Stomach (tissue), 4 donors: ENCODE measurements at regions not wholly inside any gene's neighbourhood (a gene's known extent, or its start where the extent isn't known, plus 50 kb on each side); places are given as distances from the start of the nearest gene placed in this dataset.

Experiments used
- POLR2A ChIP-seq, 4 donors: fragments of 450-650 bp; IDR thresholded peaks; one replicate each; pipeline ENCODE4 v1.6.1; 2016; ENCODE audit warnings: antibody characterized with exemption in 4 of 4, control low read depth in 2 of 4, mild to moderate bottlenecking in 1 of 4, moderate library complexity in 1 of 4
- POLR2AphosphoS5 ChIP-seq, 3 donors: sonication (generic); formaldehyde crosslinking; IDR thresholded peaks; one replicate each; pipeline ENCODE4 v1.6.1; 2016; ENCODE audit warnings: antibody characterized with exemption in 3 of 3
- TF ChIP-seq, protein P1 (sequence below), 7 experiments: fragments of 450-650 bp in 4 of 7; fragments of 200-600 bp in 3 of 7; sonication (generic) in 3 of 7; IDR thresholded peaks; one replicate each; pipeline ENCODE4 v1.5.1; 2016 to 2019; ENCODE audit warnings: antibody characterized with exemption in 7 of 7, control low read depth in 2 of 7, mild to moderate bottlenecking in 1 of 7

DNA sequence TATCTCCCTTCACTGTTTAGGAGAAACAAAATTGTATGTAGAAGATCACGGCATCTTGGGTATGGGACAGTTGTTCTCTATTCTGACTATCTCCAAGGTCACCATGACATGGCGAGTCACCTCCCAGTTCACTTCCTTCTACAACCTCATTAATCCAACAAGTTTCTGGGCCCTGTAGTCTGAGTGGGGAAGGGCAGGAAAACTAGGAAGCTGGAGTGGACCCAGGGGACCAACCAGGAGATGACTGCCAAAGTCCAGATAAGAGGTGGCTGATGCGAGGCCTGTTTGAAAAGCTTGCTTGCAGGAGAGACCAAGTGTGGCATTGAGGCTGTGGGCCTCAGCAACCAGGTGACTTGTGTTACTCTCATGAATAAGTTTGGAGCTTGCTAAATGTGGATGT, 584.9 kb downstream of the TNS3 start:
- TF ChIP-seq, protein P1, sequence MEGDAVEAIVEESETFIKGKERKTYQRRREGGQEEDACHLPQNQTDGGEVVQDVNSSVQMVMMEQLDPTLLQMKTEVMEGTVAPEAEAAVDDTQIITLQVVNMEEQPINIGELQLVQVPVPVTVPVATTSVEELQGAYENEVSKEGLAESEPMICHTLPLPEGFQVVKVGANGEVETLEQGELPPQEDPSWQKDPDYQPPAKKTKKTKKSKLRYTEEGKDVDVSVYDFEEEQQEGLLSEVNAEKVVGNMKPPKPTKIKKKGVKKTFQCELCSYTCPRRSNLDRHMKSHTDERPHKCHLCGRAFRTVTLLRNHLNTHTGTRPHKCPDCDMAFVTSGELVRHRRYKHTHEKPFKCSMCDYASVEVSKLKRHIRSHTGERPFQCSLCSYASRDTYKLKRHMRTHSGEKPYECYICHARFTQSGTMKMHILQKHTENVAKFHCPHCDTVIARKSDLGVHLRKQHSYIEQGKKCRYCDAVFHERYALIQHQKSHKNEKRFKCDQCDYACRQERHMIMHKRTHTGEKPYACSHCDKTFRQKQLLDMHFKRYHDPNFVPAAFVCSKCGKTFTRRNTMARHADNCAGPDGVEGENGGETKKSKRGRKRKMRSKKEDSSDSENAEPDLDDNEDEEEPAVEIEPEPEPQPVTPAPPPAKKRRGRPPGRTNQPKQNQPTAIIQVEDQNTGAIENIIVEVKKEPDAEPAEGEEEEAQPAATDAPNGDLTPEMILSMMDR (IDR thresholded peaks at IDR 0.05), result no peak
- TF ChIP-seq POLR2AphosphoS5 (IDR thresholded peaks at IDR 0.05) (no peak), POLR2A (IDR thresholded peaks at IDR 0.05) (no peak)
